H1 (cell line): ENCODE measurements at regions not wholly inside any gene's neighbourhood (a gene's known extent, or its start where the extent isn't known, plus 50 kb on each side); places are given as distances from the start of the nearest gene placed in this dataset.

Experiments
- CTCF ChIA-PET: fragments of 300-600 bp; sonication (Branson Sonifier 250); formaldehyde crosslinking; loops from one replicate; lab custom pipeline; 2021; ENCODE audit not compliant: partially characterized antibody; lab: Charles Lee
- POLR2A ChIA-PET: fragments of 300-600 bp; sonication (Branson Sonifier 250); formaldehyde crosslinking; loops from one replicate; lab custom pipeline; 2021; ENCODE audit warnings: inconsistent platforms; ENCODE audit not compliant: partially characterized antibody; lab: Charles Lee
- DNase-seq, 2 experiments: peaks; one replicate each; pipeline versions ENCODE4 v3.0.0 to v3.0.0-alpha.2; 2010 to 2022; ENCODE audit warnings: low spot score in 2 of 2, low read depth in 1 of 2, mixed read lengths in 1 of 2
- FAIRE-seq: peaks from 2 replicates; lab custom pipeline; 2011; peaks lifted over from hg19 to GRCh38; lab: Jason Lieb, UNC
- H2AFZ ChIP-seq: 2 replicates; pipeline ENCODE4 v1.8.1; 2012; ENCODE audit warnings: low read length, inconsistent platforms
- H2AK5ac ChIP-seq: 2 replicates; pipeline ENCODE4 v1.6.1; 2013; ENCODE audit warnings: low read depth, low read length
- H2BK120ac ChIP-seq: replicated peaks from 2 replicates; pipeline ENCODE3; 2013; ENCODE audit warnings: low read depth, low read length, inconsistent platforms
- H2BK12ac ChIP-seq: 2 replicates; pipeline ENCODE4 v1.6.1; 2013; ENCODE audit warnings: low read depth, low read length
- H2BK15ac ChIP-seq: 2 replicates; pipeline ENCODE4 v1.6.1; 2013; ENCODE audit warnings: low read length
- H2BK20ac ChIP-seq: 2 replicates; pipeline ENCODE4 v1.6.1; 2013; ENCODE audit warnings: low read length
- H2BK5ac ChIP-seq: 2 replicates; pipeline ENCODE4 v1.6.1; 2013; ENCODE audit warnings: low read depth, low read length
- H3K14ac ChIP-seq: 2 replicates; pipeline ENCODE4 v1.6.1; 2013; ENCODE audit warnings: inconsistent platforms; ENCODE audit not compliant: insufficient read length
- H3K18ac ChIP-seq: 2 replicates; pipeline ENCODE4 v1.6.1; 2013; ENCODE audit warnings: low read length; ENCODE audit errors: extremely low read depth
- H3K23ac ChIP-seq: 2 replicates; pipeline ENCODE4 v1.6.1; 2013; ENCODE audit warnings: inconsistent platforms; ENCODE audit not compliant: insufficient read length
- H3K23me2 ChIP-seq: 2 replicates; pipeline ENCODE4 v1.6.1; 2013; ENCODE audit warnings: low read depth, low read length
- H3K27ac ChIP-seq: 2 replicates; pipeline ENCODE4 v1.6.1; 2011; ENCODE audit warnings: low read depth, low read length, inconsistent platforms
- H3K27me3 ChIP-seq, 4 experiments: replicated peaks in 1 of 4; 1 replicate in 1 of 4; 2 replicates in 3 of 4; pipeline versions ENCODE4 v1.6.1 to v1.8.1; 2011 to 2013; ENCODE audit warnings: low read length in 3 of 4, mild to moderate bottlenecking in 3 of 4, inconsistent platforms in 2 of 4, mixed read lengths in 2 of 4, moderate library complexity in 1 of 4; ENCODE audit not compliant: control insufficient read depth in 3 of 4, insufficient read depth in 3 of 4; ENCODE audit errors: extremely low read depth in 1 of 4
- H3K36me3 ChIP-seq, 4 experiments: 2 replicates each; pipeline versions ENCODE4 v1.6.1 to v1.8.1; 2011 to 2013; ENCODE audit warnings: mild to moderate bottlenecking in 4 of 4, low read length in 3 of 4, moderate library complexity in 2 of 4, control low read depth in 1 of 4, inconsistent platforms in 1 of 4; ENCODE audit not compliant: insufficient read depth in 4 of 4, control insufficient read depth in 2 of 4
- H3K4ac ChIP-seq: replicated peaks from 2 replicates; pipeline ENCODE3; 2013; ENCODE audit warnings: low read length, low read depth, mixed read lengths, inconsistent platforms; ENCODE audit not compliant: insufficient read length
- H3K4me1 ChIP-seq, 4 experiments: replicated peaks in 1 of 4; 1 replicate in 1 of 4; 2 replicates in 3 of 4; pipeline versions ENCODE4 v1.6.1 to v1.8.1; 2011 to 2013; ENCODE audit warnings: low read length in 3 of 4, inconsistent platforms in 2 of 4, mixed read lengths in 1 of 4; ENCODE audit not compliant: insufficient read depth in 4 of 4, control insufficient read depth in 3 of 4
- H3K4me2 ChIP-seq, 2 experiments: 2 replicates each; pipeline versions ENCODE4 v1.6.1 to v1.8.1; 2011 to 2013; ENCODE audit warnings: low read depth in 2 of 2, low read length in 2 of 2, control low read depth in 1 of 2, inconsistent platforms in 1 of 2, mild to moderate bottlenecking in 1 of 2; ENCODE audit not compliant: insufficient read depth in 1 of 2
- H3K4me3 ChIP-seq, 4 experiments: fragments of 200-600, 300-600 bp in 1 of 4; sonication (generic), shearing (Covaris generic), sonication (Bioruptor Twin) in 1 of 4; 2 replicates each; pipeline versions ENCODE4 v1.5.1 to v1.8.1; 2011 to 2016; ENCODE audit warnings: low read length in 4 of 4, low read depth in 3 of 4, control low read depth in 2 of 4, inconsistent platforms in 2 of 4, mild to moderate bottlenecking in 2 of 4, mixed read lengths in 1 of 4, moderate library complexity in 1 of 4; ENCODE audit not compliant: insufficient read depth in 2 of 4; ENCODE audit errors: extremely low read depth in 1 of 4
- H3K56ac ChIP-seq: replicated peaks from 2 replicates; pipeline ENCODE3; 2013; ENCODE audit warnings: low read depth, mild to moderate bottlenecking, mixed read lengths, low read length, inconsistent platforms; ENCODE audit not compliant: insufficient read length
- H3K79me1 ChIP-seq: 2 replicates; pipeline ENCODE4 v1.6.1; 2013; ENCODE audit warnings: low read depth, low read length, control low read depth
- H3K79me2 ChIP-seq, 2 experiments: 2 replicates each; pipeline versions ENCODE4 v1.6.1 to v1.8.1; 2012 to 2013; ENCODE audit warnings: low read length in 2 of 2, mild to moderate bottlenecking in 2 of 2, inconsistent platforms in 1 of 2; ENCODE audit not compliant: insufficient read depth in 2 of 2, control insufficient read depth in 1 of 2
- H3K9ac ChIP-seq, 4 experiments: replicated peaks in 1 of 4; 1 replicate in 1 of 4; 2 replicates in 3 of 4; pipeline versions ENCODE4 v1.6.1 to v1.8.1; 2011 to 2013; ENCODE audit warnings: low read depth in 3 of 4, low read length in 3 of 4, control low read depth in 2 of 4, mild to moderate bottlenecking in 2 of 4, moderate library complexity in 2 of 4, inconsistent platforms in 1 of 4; ENCODE audit errors: extremely low read depth in 1 of 4
- H3K9me3 ChIP-seq, 2 experiments: 2 replicates each; pipeline versions ENCODE4 v1.6.1 to v1.8.1; 2012 to 2013; ENCODE audit warnings: mild to moderate bottlenecking in 2 of 2, moderate library complexity in 2 of 2, control low read depth in 1 of 2, inconsistent platforms in 1 of 2, low read depth in 1 of 2, low read length in 1 of 2, mixed read lengths in 1 of 2; ENCODE audit not compliant: insufficient read depth in 2 of 2
- H4K20me1 ChIP-seq, 2 experiments: replicated peaks in 1 of 2; 2 replicates each; pipeline versions ENCODE3 to v1.8.1; 2011 to 2013; ENCODE audit warnings: inconsistent platforms in 2 of 2, low read length in 2 of 2, mild to moderate bottlenecking in 1 of 2; ENCODE audit not compliant: insufficient read depth in 2 of 2, control insufficient read depth in 1 of 2
- H4K5ac ChIP-seq: 2 replicates; pipeline ENCODE4 v1.6.1; 2013; ENCODE audit warnings: low read length, low read depth, mixed read lengths, inconsistent platforms; ENCODE audit not compliant: insufficient read length
- H4K8ac ChIP-seq: 2 replicates; pipeline ENCODE4 v1.8.0; 2013; ENCODE audit warnings: mild to moderate bottlenecking, moderate library complexity, low read length, inconsistent platforms; ENCODE audit not compliant: insufficient read depth; ENCODE audit errors: extremely low read depth
- H4K91ac ChIP-seq: replicated peaks from 2 replicates; pipeline ENCODE3; 2013; ENCODE audit warnings: low read length, mixed read lengths, inconsistent platforms; ENCODE audit not compliant: insufficient read length
- ATF2 ChIP-seq: IDR thresholded peaks from 2 replicates; pipeline ENCODE4 v1.6.1; 2012; ENCODE audit warnings: low read length, inconsistent platforms
- CHD1 ChIP-seq: IDR thresholded peaks from 2 replicates; pipeline ENCODE4 v1.6.1; 2012; ENCODE audit warnings: low read depth, low read length, improper control_type of control experiment
- E2F6 ChIP-seq: IDR thresholded peaks from 2 replicates; pipeline ENCODE4 v1.6.1; 2012; ENCODE audit warnings: inconsistent platforms
- EGR1 ChIP-seq: IDR thresholded peaks from 2 replicates; pipeline ENCODE4 v1.6.1; 2011; ENCODE audit warnings: low read depth, low read length, borderline replicate concordance
- GTF2F1 ChIP-seq: IDR thresholded peaks from 2 replicates; pipeline ENCODE4 v1.6.1; 2012; ENCODE audit warnings: low read depth, low read length, improper control_type of control experiment, borderline replicate concordance
- HDAC6 ChIP-seq: IDR thresholded peaks from one replicate; pipeline ENCODE4 v1.7.1; 2012; ENCODE audit warnings: low read depth, mild to moderate bottlenecking, inconsistent platforms, low read length, moderate library complexity
- KDM4A ChIP-seq: IDR thresholded peaks from one replicate; pipeline ENCODE4 v1.7.1; 2012; ENCODE audit warnings: low read depth, mild to moderate bottlenecking, moderate library complexity, low read length, inconsistent platforms; ENCODE audit not compliant: severe bottlenecking
- SP1 ChIP-seq: IDR thresholded peaks from 2 replicates; pipeline ENCODE4 v1.6.1; 2011; ENCODE audit warnings: low read depth, low read length
- TAF1 ChIP-seq: IDR thresholded peaks from 2 replicates; pipeline ENCODE4 v1.6.1; 2011; ENCODE audit warnings: mild to moderate bottlenecking, low read depth, low read length
- WGBS, 2 experiments: shearing (Covaris generic) in 1 of 2; methylation state at CpG; one replicate each; pipeline versions ENCODE4 v1.1.6 to v1.1.7; 2013 to 2015; ENCODE audit warnings: low lambda C conversion rate in 2 of 2, mixed read lengths in 2 of 2, inconsistent platforms in 1 of 2, low coverage in 1 of 2, missing lambda C conversion rate in 1 of 2; ENCODE audit not compliant: insufficient replicate concordance in 2 of 2, insufficient coverage in 1 of 2, insufficient read length in 1 of 2; ENCODE audit errors: extremely low coverage in 1 of 2, missing lambda C conversion rate in 1 of 2; 5-methylcytosine and 5-hydroxymethylcytosine counted together
- TF ChIP-seq, protein P1 (sequence below): IDR thresholded peaks from 2 replicates; pipeline ENCODE4 v1.6.1; 2011; ENCODE audit warnings: low read depth, mild to moderate bottlenecking, low read length; ENCODE audit not compliant: insufficient read depth

DNA sequence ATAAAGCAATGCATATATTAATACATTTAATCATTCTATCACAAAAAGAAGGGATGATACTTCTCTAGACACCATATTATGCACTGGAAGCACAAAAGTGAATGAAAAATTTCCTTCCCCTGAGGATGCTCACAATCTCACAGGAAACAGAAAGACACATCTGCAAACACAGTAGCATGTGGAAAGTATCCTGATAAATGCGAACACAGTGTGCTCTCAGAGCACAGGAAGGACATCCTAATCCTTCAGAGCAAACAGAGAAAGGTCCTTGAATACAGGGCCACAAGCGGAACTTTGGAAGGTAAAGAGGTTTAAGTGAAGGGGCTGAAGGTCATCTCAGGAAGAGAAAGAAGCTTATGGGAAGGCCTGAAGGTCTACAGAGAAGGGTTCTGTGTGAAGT lies 524.6 kb upstream of the LRRC4C start:
- no peak overlapping the region for H3K18ac ChIP-seq
- no peak overlapping the region for H2BK5ac ChIP-seq
- H2BK15ac ChIP-seq = no peak overlapping the region
- no peak overlapping the region for H3K4ac ChIP-seq
- no peak overlapping the region for H3K9ac ChIP-seq
- no peaks in the 10 kb centered on the region for H3K4me1 ChIP-seq
- no peak overlapping the region for H4K5ac ChIP-seq
- no peaks in the 10 kb centered on the region for H4K20me1 ChIP-seq
- 0 out of 2 replicates have a peak overlapping the region, but pooled peaks have one; percentile 11 for H2BK12ac ChIP-seq
- no peak overlapping the region for H4K91ac ChIP-seq
- H3K9me3 ChIP-seq = no peaks in the 10 kb centered on the region
- no peak overlapping the region for H2BK20ac ChIP-seq
- ChIA-PET CTCF (interaction anchor here (1.4 kb wide), 1 partner anchor 423 kb away, joined by 3 read pairs; no protein-coding TSS in a partner anchor), POLR2A (no interaction called here)
- TF ChIP-seq, protein P1, sequence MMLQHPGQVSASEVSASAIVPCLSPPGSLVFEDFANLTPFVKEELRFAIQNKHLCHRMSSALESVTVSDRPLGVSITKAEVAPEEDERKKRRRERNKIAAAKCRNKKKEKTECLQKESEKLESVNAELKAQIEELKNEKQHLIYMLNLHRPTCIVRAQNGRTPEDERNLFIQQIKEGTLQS = no peak
- TF ChIP-seq HDAC6 (no peak), KDM4A (no peak), E2F6 (no peak), GTF2F1 (no peak), ATF2 (no peak), SP1 (no peak), CHD1 (no peak), TAF1 (no peak), EGR1 (no peak)
- no peak overlapping the region for H2AK5ac ChIP-seq
- 91% methylated on average over 2 of the region's 2 CpGs; no CpG with 5 or more reads in 1 of the 2 experiments for WGBS, 2 experiments
- no peaks in the 10 kb centered on the region for H3K27me3 ChIP-seq
- no peak overlapping the region for H3K27ac ChIP-seq
- H3K23ac ChIP-seq = no peak overlapping the region
- no peak overlapping the region for H3K56ac ChIP-seq
- no peaks in the 10 kb centered on the region for H3K79me1 ChIP-seq
- H4K8ac ChIP-seq = no peak overlapping the region
- H3K23me2 ChIP-seq = no peaks in the 10 kb centered on the region
- DNase-seq (no peak), FAIRE-seq (no peak)
- H3K4me2 ChIP-seq = no peak overlapping the region
- no peak overlapping the region for H3K4me3 ChIP-seq
- peak overlapping the region; percentile 77 for H2AFZ ChIP-seq
- H3K79me2 ChIP-seq = no peaks in the 10 kb centered on the region
- no peaks in the 10 kb centered on the region for H3K36me3 ChIP-seq
- H3K14ac ChIP-seq = no peak overlapping the region
- no peak overlapping the region for H2BK120ac ChIP-seq
